Keratinocyte (primary cell): ENCODE measurements at regions not wholly inside any gene's neighbourhood (a gene's known extent, or its start where the extent isn't known, plus 50 kb on each side); places are given as distances from the start of the nearest gene placed in this dataset.

ENCODE experiments used
- DNase-seq: peaks from one replicate; pipeline ENCODE4 v3.0.0-alpha.2; 2011; ENCODE audit warnings: low read depth, missing footprints, low spot score
- FAIRE-seq: peaks from 2 replicates; lab custom pipeline; 2011; peaks lifted over from hg19 to GRCh38; lab: Jason Lieb, UNC
- H2AFZ ChIP-seq: 2 replicates; pipeline ENCODE4 v1.6.0; 2012; ENCODE audit warnings: low read length, control low read depth, inconsistent platforms; ENCODE audit not compliant: control insufficient read depth
- H3K27ac ChIP-seq: 2 replicates; pipeline ENCODE4 v1.5.1; 2011; ENCODE audit warnings: low read length; ENCODE audit not compliant: control insufficient read depth, insufficient read depth
- H3K27me3 ChIP-seq: 3 replicates; pipeline ENCODE4 v1.6.0; 2011; ENCODE audit warnings: low read length; ENCODE audit not compliant: control insufficient read depth, insufficient read depth; ENCODE audit errors: extremely low read depth
- H3K36me3 ChIP-seq, 2 experiments: 2 replicates in 1 of 2; 3 replicates in 1 of 2; pipeline ENCODE4 v1.5.1; 2011; ENCODE audit warnings: low read length in 2 of 2, mild to moderate bottlenecking in 1 of 2; ENCODE audit not compliant: control insufficient read depth in 2 of 2, insufficient read depth in 2 of 2; ENCODE audit errors: extremely low read depth in 1 of 2
- H3K4me1 ChIP-seq: 3 replicates; pipeline ENCODE4 v1.5.1; 2011; ENCODE audit warnings: low read length; ENCODE audit not compliant: control insufficient read depth, insufficient read depth; ENCODE audit errors: extremely low read depth
- H3K4me2 ChIP-seq: 3 replicates; pipeline ENCODE4 v1.6.0; 2011; ENCODE audit warnings: low read depth, low read length; ENCODE audit not compliant: control insufficient read depth, insufficient read depth; ENCODE audit errors: extremely low read depth
- H3K4me3 ChIP-seq, 3 experiments: fragments of 200-600 bp in 1 of 3; sonication (generic) in 1 of 3; 2 replicates in 2 of 3; 3 replicates in 1 of 3; pipeline ENCODE4 v1.5.1; 2011 to 2016; ENCODE audit warnings: low read length in 3 of 3, mild to moderate bottlenecking in 3 of 3, control low read depth in 2 of 3, inconsistent platforms in 1 of 3, low read depth in 1 of 3, mixed read lengths in 1 of 3, mixed run types in 1 of 3, moderate library complexity in 1 of 3; ENCODE audit not compliant: control insufficient read depth in 2 of 3, insufficient read depth in 2 of 3; ENCODE audit errors: extremely low read depth in 1 of 3
- H3K79me2 ChIP-seq: 2 replicates; pipeline ENCODE4 v1.6.0; 2012; ENCODE audit warnings: low read length; ENCODE audit not compliant: control insufficient read depth, insufficient read depth
- H3K9ac ChIP-seq: 3 replicates; pipeline ENCODE4 v1.6.0; 2011; ENCODE audit warnings: low read length; ENCODE audit not compliant: control insufficient read depth, insufficient read depth; ENCODE audit errors: extremely low read depth
- H3K9me1 ChIP-seq: 3 replicates; pipeline ENCODE4 v1.6.0; 2011; ENCODE audit warnings: low read length; ENCODE audit not compliant: control insufficient read depth, insufficient read depth; ENCODE audit errors: extremely low read depth
- H3K9me3 ChIP-seq: 2 replicates; pipeline ENCODE4 v1.5.1; 2012; ENCODE audit warnings: low read depth, low read length; ENCODE audit not compliant: control insufficient read depth
- H4K20me1 ChIP-seq: 3 replicates; pipeline ENCODE4 v1.6.0; 2011; ENCODE audit warnings: low read length; ENCODE audit not compliant: control insufficient read depth, insufficient read depth; ENCODE audit errors: extremely low read depth
- CTCF ChIP-seq, 3 experiments: IDR thresholded peaks in 1 of 3; conservative IDR thresholded peaks in 1 of 3; optimal IDR thresholded peaks in 1 of 3; 2 replicates in 2 of 3; 3 replicates in 1 of 3; pipeline versions ENCODE3 to v1.5.1; 2011; ENCODE audit warnings: low read length in 3 of 3, mild to moderate bottlenecking in 3 of 3, moderate library complexity in 2 of 3, control low read depth in 1 of 3, inconsistent platforms in 1 of 3; ENCODE audit not compliant: insufficient read depth in 2 of 3; ENCODE audit errors: extremely low read depth in 1 of 3
- EZH2 ChIP-seq: IDR thresholded peaks from one replicate; pipeline ENCODE4 v1.6.1; 2012; ENCODE audit warnings: inconsistent platforms, mild to moderate bottlenecking, low read length, moderate library complexity
- dilution Hi-C: fragments of 300-500 bp; cut with MboI; formaldehyde crosslinking; loops from one replicate; pipeline ENCODE4 v1.7.0; 2020; ENCODE audit warnings: low sequenced_read_pairs; ENCODE audit not compliant: extremely low pct_ligation_motif_present

GRCh38 chr7:43042302-43042701 is 70.1 kb upstream of the HECW1 start:
- DNase-seq (no peak), FAIRE-seq (no peak)
- peaks cover 3% of the 10 kb centered on the region for H3K27me3 ChIP-seq
- H3K4me3 ChIP-seq: no peak overlapping the region
- no peak overlapping the region for H3K4me2 ChIP-seq
- H3K36me3 ChIP-seq: no peaks in the 10 kb centered on the region
- no peak overlapping the region for H2AFZ ChIP-seq
- peaks cover 9% of the 10 kb centered on the region for H3K9me3 ChIP-seq
- no peaks in the 10 kb centered on the region for H3K9me1 ChIP-seq
- no peaks in the 10 kb centered on the region for H3K79me2 ChIP-seq
- TF ChIP-seq EZH2 (no peak), CTCF (optimal IDR thresholded peaks at IDR 0.05 in 1 of 3, IDR thresholded peaks at IDR 0.05 in 1 of 3, conservative IDR thresholded peaks at IDR 0.05 in 1 of 3; ENCODE audit: extremely low read depth in 1 of 3, insufficient read depth in 2 of 3, low read length in 3 of 3) (no peak)
- no peaks in the 10 kb centered on the region for H3K4me1 ChIP-seq
- no peaks in the 10 kb centered on the region for H4K20me1 ChIP-seq
- dilution Hi-C loops: no loop called here
- no peak overlapping the region for H3K27ac ChIP-seq
- no peak overlapping the region for H3K9ac ChIP-seq

GRCh38 chr7:43044511-43044910 is 67.9 kb upstream of the HECW1 start:
- no peak overlapping the region for H3K4me2 ChIP-seq
- H3K9ac ChIP-seq: no peak overlapping the region
- no peak for TF ChIP-seq EZH2
- no peak for TF ChIP-seq CTCF (optimal IDR thresholded peaks at IDR 0.05 in 1 of 3, IDR thresholded peaks at IDR 0.05 in 1 of 3, conservative IDR thresholded peaks at IDR 0.05 in 1 of 3; ENCODE audit: extremely low read depth in 1 of 3, insufficient read depth in 2 of 3, low read length in 3 of 3)
- H3K9me3 ChIP-seq: peaks cover 2% of the 10 kb centered on the region
- H3K27ac ChIP-seq: no peak overlapping the region
- H3K79me2 ChIP-seq: no peaks in the 10 kb centered on the region
- no peaks in the 10 kb centered on the region for H3K4me1 ChIP-seq
- DNase-seq (no peak), FAIRE-seq (no peak)
- H3K9me1 ChIP-seq: no peaks in the 10 kb centered on the region
- dilution Hi-C loops: no loop called here
- peaks cover 3% of the 10 kb centered on the region for H3K27me3 ChIP-seq
- H3K4me3 ChIP-seq: no peak overlapping the region
- H3K36me3 ChIP-seq: no peaks in the 10 kb centered on the region
- H4K20me1 ChIP-seq: no peaks in the 10 kb centered on the region
- H2AFZ ChIP-seq: no peak overlapping the region
